HG02938 (cell line): ENCODE measurements at regions not wholly inside any gene's neighbourhood (a gene's known extent, or its start where the extent isn't known, plus 50 kb on each side); places are given as distances from the start of the nearest gene placed in this dataset.
A peak's percentile ranks its signal among the peaks of the same experiment; 100 is the strongest.

Experiments
- ATAC-seq: cut with Tn5 transposase; IDR thresholded peaks from one replicate; pipeline ENCODE4 v1.9.1; 2021; ENCODE audit warnings: mild to moderate bottlenecking, moderate library complexity; ENCODE audit not compliant: unreplicated experiment

DNA sequence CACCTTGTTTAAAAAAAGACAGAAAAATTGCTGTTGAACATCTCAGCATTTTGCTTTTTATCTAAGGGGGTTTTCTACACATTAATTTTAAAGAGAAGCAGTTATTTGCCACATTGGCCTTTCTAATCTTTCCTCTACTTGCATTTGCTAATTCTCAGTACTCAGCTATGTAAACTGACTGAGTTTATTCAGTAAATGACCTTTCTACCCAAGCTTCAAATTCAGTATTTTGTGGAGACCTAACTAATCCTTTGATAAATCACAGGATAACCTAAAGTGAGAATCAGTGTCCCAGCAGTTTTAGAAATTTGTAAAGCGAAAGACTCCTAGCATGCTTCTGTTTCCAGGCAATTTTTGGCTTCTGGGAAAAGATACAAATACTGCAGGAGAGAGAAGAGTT is 288.4 kb downstream of the ASXL3 start:
- no peak for ATAC-seq

DNA sequence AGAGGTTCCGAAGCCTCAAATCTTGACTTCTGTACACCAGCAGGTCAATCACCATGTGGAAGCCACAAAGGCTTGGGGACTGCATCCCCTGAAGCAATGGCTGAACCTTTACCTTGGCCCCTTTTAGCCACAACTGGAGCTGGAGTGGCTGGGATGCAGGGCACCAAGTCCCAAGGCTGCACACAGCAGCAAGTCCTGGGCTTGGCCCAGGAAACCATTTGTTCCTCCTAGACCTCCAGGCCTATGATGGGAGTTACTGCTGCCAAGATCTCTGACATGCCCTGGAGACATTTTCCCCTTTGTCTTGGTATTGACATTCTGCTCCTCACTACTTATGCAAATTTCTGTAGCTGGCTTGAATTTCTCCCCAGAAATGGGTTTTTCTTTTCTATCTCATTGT is 285.9 kb downstream of the ASXL3 start:
- no peak for ATAC-seq

DNA sequence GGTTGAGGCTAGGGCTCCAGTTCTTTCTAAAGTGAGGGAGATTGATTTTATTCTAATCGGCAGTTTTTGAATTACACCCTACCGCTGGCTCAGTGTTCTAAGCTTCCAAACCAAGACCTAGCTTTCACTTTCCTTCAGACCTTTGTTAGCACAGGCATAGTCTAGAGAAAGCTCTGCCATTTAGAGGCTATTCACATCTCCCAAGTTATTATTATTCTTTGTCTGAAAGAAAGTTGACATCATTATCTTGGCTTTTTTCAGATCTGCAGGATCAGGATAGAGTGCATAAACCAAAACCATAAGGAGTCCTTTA is 276.8 kb downstream of the ASXL3 start:
- ATAC-seq, result no peak

DNA sequence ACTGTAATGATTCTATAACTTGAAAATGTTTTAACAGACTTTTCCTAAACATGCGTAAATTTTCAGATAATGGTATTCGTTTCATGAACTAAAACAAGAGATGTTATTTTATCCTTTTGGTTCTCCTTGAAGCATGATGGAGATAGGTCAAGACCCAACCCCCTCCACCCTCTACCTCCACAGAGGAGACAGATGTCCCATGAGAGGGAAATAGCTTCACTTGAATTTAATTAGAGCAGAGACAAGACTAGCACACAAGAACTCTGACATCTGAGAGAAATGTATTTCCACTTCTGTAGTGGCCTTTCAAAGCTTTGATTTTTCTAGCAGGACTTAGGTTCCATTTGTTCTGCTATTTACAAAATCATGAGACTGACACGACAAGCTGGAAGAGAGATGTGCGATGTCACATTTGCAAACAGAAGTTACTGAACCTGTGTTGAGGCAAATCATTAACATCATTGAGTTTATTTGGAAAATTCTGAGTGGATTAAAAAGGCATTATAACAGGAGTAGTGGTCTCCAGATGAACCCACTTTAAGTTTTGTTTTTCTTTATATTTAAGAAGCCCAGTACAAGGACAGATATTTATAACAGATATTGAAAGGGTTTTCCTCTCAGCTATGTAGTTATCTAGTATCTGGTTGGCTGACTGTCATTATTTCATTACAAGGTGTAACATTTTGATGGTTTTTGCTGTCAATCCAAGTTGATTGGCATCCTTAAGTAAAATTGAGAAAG is 276.2 kb downstream of the ASXL3 start:
- no peak for ATAC-seq

DNA sequence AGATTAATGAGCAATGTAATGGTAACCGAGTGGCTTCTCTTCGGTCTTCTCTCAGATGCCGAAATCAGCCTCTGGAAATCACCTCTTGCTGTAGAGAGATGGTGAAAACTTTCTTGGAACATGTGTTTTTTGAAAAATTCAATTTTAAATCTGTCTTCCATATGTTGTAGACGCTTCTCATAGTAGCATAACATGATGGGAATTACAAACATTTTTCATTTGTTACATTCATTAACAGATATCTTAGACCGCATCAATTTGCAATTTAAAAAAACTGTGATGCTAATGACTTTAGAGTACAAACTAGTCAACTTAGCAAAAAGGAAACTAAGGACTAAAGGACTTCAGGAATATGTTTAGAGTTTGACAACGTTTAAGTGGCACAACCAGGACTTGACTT is 275.2 kb downstream of the ASXL3 start:
- no peak for ATAC-seq

- no peak for ATAC-seq
Measured at GRCh38 chr18:33851546-33852078, 273.6 kb downstream of the ASXL3 start.

DNA sequence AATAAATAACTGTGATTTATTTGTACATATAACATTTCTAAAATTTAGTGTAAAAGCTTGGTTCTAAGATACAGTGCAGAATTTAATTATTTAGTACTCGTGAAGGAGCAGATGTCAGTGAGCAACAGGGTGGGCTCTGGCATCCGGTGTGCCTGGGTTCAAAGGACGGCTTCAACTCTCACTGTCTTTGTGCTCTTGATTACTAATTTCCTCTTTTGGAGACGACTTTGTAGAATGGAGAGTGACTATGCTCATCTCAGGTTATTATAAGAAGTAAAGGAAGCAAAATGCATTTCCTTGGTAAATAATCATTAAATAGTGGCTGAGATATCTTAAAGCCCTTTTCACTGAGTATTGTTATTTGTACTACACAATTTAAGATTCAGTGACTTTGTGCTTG is 271.7 kb downstream of the ASXL3 start:
- ATAC-seq, result no peak

GRCh38 chr18:33844232-33844631 is 266.2 kb downstream of the ASXL3 start:
- no peak for ATAC-seq

DNA sequence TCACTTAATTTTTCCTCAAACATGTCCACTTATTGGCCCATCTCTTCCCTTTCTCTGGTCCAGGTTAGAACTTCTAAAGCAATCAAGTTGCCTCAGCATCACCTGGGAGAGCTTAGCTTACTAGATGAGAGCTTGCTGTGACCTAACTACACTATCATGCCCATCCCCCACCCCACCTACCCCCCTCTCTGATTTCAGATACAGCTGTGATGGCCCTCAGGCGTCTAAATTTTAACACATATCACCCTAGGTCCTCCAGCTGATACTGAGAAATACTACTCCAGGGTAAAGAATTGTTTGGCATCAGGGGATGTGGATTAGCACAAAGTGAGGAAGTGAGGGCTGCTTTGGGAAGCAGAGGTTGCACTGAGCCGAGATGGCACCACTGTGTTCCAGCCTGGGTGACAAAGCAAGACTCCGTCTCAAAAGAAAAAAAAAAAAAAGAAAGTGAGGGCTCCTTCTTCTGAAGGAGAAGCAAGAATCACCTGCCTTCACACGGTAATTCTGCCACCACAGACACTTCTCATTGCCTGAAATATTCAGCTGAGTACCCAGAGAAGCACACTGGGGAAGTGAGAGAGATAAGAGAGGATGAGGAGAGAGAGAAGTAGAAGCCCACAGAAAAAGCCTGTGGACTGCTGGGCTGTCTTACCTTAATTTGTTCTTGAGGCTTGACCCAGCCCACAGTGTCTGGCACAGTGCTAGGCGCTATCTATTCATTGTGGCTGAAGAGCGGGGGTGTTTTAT is 263.4 kb downstream of the ASXL3 start:
- ATAC-seq, result no peak

DNA sequence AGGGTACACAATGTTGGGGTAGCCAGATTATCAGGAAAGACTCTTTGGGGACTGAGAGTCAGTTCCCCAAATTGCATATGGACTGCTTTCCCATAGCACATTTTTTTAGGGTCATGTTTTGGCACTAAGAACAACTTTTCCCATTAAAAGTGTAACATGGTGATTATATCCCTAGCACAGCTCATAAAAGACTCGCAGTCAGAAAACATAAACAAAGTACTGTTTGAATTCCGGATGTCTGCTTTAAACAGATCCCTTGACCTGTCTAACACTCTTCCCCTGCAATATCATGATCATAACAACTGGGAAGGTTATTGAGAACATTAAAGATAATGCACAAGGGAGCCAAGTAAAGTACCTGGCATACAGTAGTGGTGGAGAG is 262.2 kb downstream of the ASXL3 start:
- ATAC-seq, result no peak

DNA sequence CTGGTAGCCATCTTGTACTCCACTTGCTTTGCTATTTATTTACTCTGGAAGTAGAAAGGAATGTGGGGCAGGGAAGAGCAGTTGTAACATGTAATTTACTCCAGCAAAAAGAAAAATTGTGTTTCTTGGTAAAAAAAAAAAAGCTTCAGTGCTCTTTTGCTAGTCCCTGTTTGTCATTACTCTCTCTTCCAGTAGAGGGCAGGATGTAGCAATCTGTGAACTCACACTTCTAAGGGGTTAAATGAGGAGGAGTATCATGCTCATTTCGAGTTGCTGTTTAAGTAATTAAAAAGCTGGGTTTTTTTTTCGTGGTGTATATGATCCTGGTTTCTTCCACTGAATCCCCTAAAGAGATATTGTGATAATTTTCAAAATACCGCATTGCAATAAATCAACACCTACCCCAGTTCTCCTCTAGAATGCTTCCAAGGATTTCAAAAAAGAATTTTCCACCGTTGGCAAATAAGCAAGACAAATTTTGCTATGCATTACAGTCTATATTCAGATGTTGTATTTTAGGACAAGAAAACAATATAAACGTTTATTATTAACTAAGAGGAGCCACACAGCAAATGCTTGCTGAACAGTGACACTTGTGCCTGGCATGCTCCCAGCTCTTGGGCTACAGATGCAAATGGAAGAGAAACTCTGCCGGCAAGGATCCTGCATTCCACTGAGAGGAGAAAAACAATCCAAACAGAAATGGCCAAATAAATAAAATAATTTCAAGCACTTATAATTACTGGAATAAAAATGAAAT is 261.6 kb downstream of the ASXL3 start:
- ATAC-seq, result peak; percentile 64

GRCh38 chr18:33838054-33838453 is 260.0 kb downstream of the ASXL3 start:
- no peak for ATAC-seq

GRCh38 chr18:33837191-33837590 is 259.2 kb downstream of the ASXL3 start:
- ATAC-seq, result no peak

GRCh38 chr18:33836564-33836963 is 258.5 kb downstream of the ASXL3 start:
- ATAC-seq, result no peak

DNA sequence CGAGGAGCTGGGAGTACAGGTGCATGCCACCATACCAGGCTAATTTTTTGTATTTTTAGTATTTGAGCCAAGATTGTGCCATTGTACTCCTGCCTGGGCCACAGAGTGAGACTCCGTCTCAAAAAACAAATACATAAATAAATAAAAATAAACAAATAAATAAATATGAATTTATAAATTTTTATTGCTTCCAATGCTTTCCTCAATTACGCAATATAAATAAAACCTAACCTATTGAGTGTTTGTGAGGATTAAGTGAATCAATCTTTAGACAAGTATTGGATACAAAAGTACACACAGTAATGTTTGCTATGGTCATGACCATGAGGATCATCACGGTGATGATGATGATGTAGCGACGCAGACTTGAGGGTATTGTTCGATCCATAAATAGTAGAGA is 257.4 kb downstream of the ASXL3 start:
- ATAC-seq, result no peak

GRCh38 chr18:33833842-33834241 is 255.8 kb downstream of the ASXL3 start:
- no peak for ATAC-seq

DNA sequence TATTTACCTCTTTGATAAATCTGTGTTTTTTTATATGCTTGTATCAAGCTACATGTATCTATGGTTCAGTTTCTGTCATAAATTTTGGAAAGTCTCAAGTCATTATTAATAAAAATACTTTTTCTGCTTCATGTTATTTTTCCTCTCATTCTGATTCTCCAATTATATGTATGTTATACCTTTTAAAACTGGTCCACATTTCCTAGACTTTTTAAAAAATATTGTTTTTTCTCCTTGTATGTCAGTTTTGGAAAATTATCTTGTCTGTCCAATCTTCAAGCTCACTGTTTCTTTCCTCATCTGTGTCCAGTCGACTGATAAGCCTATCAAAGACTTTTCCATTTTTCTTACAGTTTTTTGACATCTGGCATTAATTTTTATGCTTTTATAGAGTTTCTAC is 253.4 kb downstream of the ASXL3 start:
- ATAC-seq, result no peak

- ATAC-seq, result no peak
Measured at GRCh38 chr18:33830213-33830612, 252.2 kb downstream of the ASXL3 start.

DNA sequence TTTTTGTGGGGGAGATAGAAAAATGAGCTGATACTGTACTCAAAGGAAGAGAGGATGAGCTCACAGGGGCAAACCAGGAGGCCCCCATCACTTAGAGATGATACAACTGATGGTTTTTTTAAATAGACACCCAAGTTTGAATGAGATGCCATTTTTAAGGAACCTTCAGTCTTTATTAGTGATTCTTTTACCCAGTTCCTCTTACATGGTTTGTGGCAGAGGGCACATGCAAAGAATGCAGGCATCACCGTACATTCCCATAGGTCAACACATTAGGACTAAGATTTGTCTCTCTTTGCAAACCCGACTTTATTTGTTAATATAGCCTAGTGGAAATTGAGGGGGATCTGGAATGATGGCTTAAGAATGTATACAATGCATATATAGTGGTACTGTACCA is 250.9 kb downstream of the ASXL3 start:
- ATAC-seq, result no peak

DNA sequence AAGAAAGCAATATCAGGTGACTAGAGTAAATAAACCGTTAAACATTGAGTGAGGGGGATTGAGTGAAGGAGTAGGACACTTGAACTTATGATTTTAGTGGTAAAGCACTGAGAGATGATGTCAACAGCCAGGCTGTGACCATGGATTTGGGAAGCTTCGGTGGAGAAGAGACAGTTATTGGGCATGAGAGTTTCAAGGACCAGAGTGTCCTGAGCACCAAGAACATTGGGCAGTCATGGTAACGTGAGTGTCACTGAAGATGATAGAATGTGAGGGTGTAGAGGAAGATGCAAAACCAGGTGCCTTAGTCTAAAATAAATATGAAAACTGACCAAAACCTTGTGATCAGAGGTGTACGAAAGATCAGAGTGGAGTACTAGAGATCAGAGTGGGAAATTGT is 248.1 kb downstream of the ASXL3 start:
- ATAC-seq, result no peak

- no peak for ATAC-seq
Measured at GRCh38 chr18:33821503-33821902, 243.5 kb downstream of the ASXL3 start.
